Activated CD8-positive, alpha-beta memory T cell treated with anti-CD3 and anti-CD28 coated beads for 48 hours (primary cell): ENCODE measurements at regions not wholly inside any gene's neighbourhood (a gene's known extent, or its start where the extent isn't known, plus 50 kb on each side); places are given as distances from the start of the nearest gene placed in this dataset.
"Not testable (repeated sequence)": the region's sequence is repeated elsewhere in the genome, so short reads cannot be mapped to it uniquely, and the experiment has no call there.

ENCODE experiments used
- DNase-seq, 3 experiments: peaks; one replicate each; pipeline ENCODE4 v3.0.0-alpha.2; 2020; ENCODE audit warnings: low read depth in 2 of 3, low spot score in 2 of 3

DNA sequence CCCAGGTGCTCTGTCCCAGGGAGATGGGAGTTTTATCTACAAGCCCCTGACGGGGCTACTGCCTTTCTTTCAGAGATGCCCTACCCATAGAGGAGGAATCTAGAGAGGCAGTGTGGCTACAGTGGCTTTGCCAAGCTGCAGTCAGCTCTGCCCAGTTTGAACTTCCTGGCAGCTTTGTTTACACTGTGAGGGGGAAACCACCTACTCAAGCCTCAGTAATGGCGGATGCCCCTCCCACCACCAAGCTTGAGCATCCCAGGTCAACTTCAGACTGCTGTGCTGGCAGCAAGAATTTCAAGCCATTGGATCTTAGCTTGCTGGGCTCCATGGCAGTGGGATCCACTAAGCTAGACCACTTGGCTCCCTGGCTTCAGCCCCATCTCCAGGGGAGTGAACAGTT is 53.1 kb upstream of the TMEM252 start:
- DNase-seq, result not testable (repeated sequence)

DNA sequence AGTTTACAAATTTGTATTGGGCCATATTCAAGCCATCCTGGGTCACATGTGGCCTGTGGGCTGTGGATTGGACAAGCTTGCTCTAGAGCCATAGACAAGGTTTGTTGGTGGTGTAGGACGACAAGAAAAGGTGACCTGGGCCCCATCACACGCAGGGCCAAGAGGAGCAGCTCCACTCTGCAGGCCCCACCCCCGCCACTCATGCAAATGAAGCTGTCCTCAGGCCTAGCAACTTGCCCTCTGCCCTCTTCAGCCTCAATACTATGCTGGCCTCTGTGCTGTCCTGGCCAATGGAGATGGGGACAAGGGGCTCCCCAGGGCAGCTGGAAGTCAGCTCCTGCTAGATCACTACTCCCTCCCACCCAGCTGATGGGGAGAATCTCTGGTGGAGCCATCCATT is 55.2 kb upstream of the TMEM252 start:
- no peak for DNase-seq

DNA sequence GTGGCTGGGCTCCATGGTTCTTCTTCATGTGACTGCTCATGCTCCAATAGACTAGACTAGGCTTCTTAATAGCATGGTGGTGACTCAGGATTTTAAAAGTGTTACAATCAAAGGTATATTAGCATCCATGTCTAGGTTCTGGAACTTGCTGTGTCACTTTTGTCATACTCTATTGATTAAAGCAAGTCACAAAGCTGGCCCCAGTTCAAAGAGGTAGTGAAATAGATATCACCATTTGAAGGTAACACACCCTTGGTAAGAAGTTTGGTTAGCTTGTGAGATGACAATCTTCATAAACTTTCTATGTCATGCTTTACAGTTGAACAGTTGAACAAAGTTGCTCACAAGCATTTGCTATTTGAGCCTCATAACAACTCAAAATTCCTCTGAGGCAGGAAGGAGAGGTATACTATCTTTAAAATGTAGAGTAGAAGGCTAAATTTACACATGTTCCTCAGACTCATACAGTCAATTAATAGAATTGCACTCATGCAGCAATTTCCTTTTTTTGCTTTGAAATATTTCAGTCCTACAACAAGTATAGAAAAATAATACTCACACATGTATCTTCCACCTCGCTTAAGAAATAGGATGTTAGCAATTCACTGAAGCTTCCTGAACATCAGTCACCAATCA is 56.8 kb upstream of the TMEM252 start:
- no peak for DNase-seq

DNA sequence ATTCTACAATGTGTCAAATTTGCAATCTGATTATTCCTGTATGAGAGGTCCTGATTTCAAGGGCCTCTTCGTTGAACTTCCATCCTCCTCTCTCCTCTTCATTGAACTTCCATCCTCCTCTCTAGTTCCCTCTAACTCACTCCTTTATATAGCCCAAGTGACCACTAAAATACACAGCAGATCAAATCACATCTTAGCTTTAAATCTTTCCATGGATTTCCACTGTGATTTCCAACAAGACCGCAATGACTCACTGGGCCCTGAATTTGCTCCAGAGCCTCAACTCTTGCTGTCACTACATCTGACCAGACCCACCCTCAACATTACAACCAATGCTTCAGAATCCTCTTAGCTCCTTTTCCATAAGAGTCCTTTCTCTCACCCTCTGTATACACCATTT is 59.1 kb upstream of the TMEM252 start:
- no peak for DNase-seq

DNA sequence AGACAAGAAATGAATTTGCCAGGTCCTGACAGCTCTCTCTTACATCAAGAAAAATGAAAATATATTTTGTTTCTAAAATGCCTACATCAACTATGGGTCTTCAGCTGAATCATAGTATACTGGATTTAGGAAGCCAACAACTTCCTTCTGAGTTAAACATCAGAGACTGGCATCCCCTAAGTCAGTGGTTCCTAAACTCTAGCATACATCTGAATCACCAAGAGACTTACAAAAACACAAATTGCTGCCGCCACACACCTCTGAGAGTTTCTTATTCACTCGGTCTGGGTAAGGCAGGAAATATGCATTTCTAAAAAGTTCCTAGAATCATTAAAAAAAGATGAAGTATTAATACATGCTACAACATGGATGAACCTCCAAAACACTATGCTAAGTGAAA is 60.4 kb upstream of the TMEM252 start:
- DNase-seq, result no peak

DNA sequence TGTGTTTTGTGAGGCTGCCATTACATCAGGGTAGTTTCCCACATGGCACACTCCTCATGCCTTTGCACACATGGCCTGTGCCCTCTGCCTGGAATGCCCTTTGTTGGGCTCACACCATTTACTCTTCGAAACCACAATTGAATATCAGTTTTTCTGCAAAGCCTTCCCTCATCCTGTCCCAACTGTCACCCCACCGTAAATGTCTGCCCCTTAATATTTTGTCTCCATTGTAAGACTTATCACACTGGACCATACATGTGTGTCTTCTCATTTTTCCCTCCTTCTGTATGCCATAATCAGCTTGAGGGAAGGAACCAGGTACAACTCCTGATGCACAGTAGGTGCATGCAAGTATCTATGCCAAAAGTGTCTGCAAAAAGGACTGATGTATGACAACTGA is 62.7 kb upstream of the TMEM252 start:
- no peak for DNase-seq

DNA sequence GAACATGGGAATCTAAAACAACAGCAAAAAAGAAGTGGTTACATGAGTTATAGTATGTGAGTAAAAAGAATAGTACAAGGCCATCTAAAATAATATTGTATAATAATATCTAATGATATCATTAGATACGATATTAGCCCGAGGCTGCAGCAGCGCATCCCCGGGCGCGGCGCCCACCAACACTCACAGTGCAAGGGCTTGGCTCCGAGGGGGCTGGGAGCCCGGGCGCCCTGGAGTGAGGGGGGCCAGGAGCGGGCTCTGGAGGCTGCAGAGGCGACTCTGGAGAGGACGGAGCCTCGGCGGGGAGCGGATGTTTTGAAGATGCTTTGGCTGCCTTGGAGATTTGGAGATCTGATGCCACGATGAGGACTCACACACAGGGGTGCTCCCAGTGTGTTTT is 68.1 kb upstream of the TMEM252 start:
- no peak for DNase-seq

DNA sequence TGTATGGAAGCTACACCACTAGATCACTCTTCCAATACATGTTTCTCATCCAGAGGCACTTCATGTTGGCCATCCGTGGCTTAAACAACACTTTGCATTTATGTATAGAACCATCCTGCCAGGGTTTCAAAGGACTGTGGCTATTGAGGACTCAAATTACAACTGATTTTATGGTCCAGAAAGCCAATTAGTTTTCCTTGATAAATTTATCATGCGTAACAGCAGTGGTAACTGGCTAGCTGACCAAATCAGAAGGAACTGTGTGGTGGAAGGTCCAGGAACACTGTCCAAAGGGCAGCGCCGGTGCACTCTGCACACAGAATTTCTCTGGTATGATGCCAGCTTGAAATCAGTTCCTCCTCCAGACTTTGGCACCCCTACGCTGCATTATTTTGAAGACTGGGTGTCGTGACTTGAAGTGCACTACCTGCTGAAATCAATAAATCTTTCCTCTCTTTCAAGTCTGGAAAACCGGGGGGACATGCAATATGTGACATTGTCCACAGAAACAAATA is 69.3 kb upstream of the TMEM252 start:
- no peak for DNase-seq

DNA sequence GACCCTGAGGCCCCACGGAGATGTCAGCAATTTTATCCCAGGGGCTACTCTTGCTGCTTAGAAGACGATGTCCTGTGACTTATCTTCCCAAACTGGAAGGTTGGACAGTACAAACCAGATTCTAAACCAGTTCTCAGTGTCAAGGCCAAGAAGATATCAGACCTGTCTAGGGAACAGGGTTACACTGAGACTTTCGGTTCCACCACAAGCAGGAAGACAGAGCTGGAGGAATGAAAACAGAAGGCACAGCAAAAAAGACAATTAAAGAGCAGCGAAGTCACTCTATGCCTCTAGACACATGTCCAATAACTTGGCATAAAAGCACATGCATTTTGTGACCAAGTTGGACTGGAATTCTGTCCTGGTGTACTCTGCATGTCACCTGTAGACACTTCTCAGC is 73.4 kb upstream of the TMEM252 start:
- no peak for DNase-seq

DNA sequence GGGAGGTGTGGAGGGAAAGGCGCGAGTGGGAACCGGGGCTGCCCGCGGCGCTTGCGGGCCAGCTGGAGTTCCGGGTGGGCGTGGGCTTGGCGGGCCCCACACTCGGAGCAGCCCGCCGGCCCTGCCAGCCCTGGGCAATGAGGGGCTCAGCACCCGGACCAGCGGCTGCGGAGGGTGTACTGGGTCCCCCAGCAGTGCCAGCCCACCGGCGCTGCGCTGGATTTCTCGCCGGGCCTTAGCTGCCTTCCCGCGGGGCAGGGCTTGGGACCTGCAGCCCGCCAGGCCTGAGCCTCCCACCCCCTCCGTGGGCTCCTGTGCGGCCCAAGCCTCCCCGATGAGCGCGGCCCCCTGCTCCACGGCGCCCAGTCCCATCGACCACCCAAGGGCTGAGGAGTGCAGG is 76.3 kb upstream of the TMEM252 start:
- DNase-seq, result not testable (repeated sequence)

DNA sequence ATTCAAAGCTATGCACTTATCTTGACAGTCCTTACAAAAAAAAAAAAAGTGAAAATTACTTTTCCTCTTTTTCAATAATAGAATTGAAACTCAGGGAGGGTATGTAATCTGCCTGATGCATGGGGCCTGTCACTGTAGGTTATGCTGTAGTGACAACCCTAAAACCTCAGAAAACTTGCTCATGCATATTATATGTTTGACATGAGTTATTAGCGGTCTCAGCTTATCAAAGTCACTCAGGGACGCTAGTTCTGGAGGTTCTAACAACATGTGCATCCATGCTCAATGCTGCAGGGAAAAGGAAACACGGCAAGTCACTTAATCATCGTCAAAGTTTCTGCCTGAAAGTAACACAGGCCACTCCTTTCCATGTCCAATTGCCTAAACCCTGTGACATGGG is 78.4 kb upstream of the TMEM252 start:
- no peak for DNase-seq

DNA sequence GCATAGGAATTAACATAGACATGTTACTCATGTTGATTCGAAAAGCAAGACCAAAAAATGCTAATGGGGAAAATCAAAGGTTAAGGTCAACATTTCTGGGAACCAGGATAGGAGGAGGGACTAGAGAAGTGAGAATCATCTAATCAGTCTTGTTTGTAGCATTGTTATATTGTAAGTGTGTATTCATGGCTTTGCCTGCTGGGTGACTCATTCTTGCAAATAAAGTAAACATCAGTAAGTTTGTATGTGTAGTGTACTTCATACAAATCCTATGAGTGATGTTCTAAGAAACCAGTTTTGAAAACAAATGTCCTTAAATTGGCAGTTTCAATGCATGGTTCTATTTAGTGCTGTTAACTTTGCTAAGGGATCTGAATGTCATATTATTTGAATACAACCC is 79.0 kb upstream of the TMEM252 start:
- no peak for DNase-seq

DNA sequence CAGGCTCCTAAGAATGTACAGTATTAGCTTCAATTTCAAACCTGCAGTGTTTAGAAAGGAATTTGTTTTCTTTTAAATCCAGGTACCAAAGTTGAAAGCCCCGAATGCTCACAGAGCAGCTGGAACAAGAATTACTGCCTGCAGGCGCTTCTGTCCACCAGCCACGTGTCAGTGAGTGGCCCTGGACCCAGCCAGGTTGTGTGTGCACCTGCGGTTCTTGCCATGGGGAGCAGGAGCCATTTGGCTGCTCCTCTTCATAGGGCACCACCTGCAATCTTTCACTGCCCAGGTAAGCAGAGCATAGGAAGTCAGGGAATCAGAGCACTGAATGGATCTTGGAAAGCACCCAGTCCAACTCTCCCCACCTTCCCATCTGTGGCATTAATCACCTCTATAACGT is 79.5 kb upstream of the PIP5K1B start:
- DNase-seq, result no peak

DNA sequence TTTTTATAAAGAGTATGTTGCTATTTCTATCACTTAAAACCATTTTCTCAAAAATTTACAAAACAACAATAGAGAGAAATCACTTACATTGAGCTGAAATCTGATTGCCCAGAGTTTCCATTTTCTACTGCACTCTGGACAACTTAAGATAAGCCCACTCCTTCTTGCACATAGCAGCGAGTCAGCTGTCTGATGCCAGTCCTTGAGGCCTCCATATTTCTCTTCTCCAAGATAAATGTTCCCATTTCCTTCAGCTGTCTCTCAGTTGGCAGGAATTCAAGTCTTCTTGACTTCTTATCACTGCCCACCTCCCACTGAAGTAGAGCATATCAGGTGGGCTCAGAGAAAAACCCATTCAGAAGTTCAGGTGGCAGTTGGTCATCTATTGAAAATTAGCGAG is 78.5 kb upstream of the PIP5K1B start:
- no peak for DNase-seq

DNA sequence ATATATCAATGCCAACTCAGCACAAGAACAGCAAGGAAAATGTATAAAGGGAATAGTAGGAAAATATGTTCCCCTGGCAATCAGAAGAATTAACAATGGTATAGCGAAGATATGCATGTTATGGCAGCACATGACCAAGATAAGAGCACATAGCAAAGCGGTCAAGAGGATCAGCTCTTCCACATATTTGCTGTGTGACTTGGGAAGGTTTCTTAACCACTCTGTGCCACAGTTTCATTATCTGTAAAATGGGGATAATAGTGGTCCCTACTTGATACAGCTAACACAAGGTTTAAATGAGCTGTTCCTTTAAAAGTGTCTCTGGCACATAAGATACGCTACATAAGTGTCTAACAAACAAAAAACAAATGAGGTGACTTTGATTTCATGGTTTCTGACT is 77.9 kb upstream of the PIP5K1B start:
- no peak for DNase-seq

DNA sequence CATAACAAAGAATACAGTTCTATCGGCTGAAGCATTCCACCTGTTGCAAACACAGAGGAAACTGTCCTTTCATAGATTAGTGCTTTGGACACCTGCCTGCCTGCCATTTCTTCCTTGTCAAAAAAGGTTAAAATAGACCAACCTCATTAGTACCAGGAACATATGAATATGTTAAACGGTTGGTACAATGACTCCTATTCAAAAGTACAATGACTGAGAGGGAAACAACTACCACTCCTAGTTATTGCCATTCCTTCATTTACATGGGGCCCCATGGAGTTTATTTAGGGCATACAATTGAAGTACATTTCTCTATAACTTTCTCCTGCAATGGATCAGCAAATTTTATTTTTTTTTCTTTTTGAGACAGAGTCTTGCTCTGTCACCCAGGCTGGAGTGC is 77.4 kb upstream of the PIP5K1B start:
- no peak for DNase-seq

DNA sequence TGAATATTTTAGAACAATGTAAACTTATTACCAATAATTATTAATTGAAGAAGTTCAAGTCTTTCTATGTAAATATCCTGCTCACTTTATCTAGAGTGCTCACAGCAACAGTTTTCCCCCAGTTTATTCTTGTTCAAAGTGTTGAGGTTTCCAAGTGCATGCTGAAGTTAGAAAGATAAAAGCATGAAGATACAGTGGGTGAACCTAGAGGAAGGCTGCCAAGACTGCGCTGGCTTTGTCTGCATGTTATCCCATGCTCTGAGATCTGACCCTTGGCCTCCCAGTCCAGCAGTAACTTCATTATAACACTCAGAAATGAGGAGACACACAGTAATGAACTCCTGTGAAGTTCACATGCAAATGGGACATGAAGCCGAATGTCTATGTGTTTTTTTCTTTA is 76.0 kb upstream of the PIP5K1B start:
- DNase-seq, result no peak

DNA sequence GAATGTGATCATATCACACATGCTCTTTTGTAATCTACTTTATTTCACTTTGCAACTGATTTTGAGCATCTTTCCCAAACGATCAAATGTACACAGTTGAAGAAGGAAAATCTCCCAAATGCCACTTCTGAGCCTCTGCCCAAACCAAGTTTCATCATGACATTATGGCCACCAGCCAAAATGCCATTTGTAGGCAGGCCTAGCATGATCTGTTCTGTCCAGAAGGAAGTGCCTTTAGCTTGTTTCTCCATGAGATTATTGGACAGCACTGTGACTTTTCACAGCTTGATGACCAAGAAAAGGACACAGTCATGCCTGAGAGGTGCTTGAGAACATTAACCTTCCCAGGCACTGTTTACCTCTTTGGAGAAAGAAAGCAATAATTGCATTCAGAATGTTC is 73.2 kb upstream of the PIP5K1B start:
- DNase-seq, result no peak

DNA sequence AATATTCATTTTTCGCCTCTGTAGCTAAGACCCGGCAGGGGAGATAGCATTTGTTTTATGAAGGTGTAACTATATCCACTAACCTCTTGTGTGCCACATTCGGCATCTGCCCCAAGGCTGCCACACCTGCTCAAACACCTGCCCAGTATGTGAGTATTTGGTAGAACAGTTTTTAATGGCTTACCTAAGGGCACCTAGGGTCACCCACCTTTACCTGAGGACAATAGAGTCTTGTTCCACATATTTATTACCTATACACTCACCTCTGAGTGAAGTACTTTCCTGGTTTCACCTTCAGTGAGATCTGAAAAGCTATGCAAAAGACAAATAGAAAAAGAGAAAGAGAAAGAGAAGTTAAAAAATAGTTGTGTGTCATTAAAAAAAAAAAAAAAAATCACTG is 68.0 kb upstream of the PIP5K1B start:
- no peak for DNase-seq

DNA sequence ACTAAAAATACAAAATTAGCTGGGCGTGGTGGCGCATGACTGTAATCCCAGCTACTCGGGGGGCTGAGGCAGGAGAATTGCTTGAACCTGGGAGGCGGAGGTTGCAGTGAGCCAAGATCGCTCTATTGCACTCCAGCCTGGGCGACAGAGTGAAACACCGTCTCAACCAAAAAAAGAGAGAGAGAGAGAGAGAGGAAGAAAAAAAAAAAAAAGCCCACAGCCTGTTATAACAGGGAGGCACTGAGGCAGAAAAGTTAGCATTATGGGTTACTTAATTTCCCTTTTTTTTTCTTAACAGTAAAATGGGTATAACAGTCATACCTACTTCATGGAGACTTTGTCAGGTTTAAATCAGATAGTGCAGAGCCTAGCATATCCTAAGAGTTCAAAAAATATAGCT is 65.8 kb upstream of the PIP5K1B start:
- not testable (repeated sequence) for DNase-seq

DNA sequence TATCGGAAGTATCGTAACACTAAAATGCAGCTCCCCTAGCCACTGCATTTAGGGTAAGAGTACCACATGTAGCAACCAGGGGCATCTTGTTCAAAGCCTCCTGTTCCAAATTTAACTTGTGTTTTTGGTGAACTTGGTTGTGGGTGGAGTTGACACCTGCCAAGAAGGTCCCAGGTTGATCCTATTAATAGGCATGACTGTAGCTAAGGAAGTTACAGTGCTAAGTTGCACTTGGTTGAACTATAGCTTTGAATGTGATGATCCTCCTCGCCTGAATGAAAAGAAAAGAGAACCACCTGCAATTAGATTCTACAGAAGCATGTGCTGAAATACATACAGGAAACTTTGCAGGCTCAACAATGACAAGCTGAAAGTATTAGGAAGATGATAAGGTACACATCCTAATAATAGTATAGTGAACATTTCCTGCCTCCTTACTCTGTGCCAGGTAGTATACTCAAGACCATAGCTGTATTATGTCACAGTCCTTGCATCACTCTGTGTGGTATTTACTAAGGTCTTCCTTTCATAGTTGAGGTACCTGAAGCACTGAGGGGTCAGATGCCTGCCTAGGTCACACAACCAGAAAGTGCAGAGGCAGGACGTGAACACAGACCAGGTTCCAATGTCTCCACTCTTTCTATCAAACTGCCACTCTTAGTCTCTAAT is 64.5 kb upstream of the PIP5K1B start:
- DNase-seq, result no peak

DNA sequence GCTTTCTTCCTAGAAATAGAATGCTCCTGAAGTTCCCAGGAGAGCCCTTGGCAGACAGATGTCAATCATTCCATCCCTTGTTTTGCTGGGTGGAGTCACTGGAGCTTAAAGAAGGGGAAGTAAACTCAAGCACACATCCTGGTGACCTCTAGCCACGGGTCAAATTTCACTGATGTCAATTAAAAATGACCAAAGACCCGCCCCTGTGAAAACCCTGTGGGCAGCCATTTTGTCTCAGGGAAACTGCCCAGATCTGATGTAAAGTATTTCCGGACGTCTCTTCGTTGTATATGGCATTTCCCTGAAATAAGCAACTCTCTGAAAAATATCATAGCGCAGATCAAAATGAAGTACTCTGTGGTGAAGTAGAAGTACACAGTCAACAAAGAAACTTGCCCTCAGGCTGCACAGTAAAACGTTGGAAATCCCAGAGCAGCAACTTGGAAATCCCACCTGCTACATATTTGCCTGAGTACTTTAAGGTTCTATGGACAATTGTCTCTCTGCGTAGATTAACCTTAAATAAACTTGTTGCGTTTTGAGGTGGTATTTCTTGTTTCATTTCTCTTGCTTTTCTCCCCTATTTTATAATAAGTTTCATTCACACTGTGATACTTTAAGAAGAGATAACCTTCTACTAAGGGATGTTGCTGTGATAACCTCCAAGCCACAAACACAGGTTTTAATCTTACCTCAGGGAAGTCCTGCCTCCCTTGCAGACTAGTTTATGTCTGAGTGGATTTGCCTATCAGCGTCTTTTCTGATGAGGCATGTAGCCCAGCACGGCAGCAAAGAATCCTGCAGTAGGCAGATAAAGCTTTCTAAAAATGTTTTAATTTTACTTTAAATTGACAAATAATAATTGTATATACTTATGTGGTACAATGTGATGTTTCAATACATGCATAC is 60.9 kb upstream of the PIP5K1B start:
- no peak for DNase-seq
